B cell (primary cell): ENCODE measurements at regions not wholly inside any gene's neighbourhood (a gene's known extent, or its start where the extent isn't known, plus 50 kb on each side); places are given as distances from the start of the nearest gene placed in this dataset.

ENCODE experiments used
- ATAC-seq: fragments of 200-7000 bp; cut with Tn5 transposase; one replicate; pipeline ENCODE4 v1.10.0; 2021; ENCODE audit warnings: low read depth, mild to moderate bottlenecking, moderate number of reproducible peaks, moderate library complexity
- CTCF ChIA-PET: fragments of 350-600 bp; sonication (Branson Sonifier 250); formaldehyde crosslinking; loops from one replicate; lab custom pipeline; 2021; ENCODE audit warnings: antibody characterized with exemption, inconsistent platforms; lab: Charles Lee
- POLR2A ChIA-PET: fragments of 350-600 bp; sonication (Branson Sonifier 250); formaldehyde crosslinking; loops from one replicate; lab custom pipeline; 2021; ENCODE audit warnings: antibody characterized with exemption; lab: Charles Lee
- DNase-seq: peaks from one replicate; pipeline ENCODE4 v3.0.0; 2013
- H2AFZ ChIP-seq: 2 replicates; pipeline ENCODE4 v1.6.1; 2012; ENCODE audit warnings: mild to moderate bottlenecking, low read depth, low read length; ENCODE audit not compliant: insufficient read depth, poor library complexity, severe bottlenecking
- H3K27ac ChIP-seq, 2 donors: 1 replicate in 1 of 2; 2 replicates in 1 of 2; pipeline ENCODE4 v1.5.1; 2012 to 2013; ENCODE audit warnings: low read length in 2 of 2, mild to moderate bottlenecking in 2 of 2, moderate library complexity in 1 of 2
- H3K27me3 ChIP-seq, 4 experiments: fragments of 200-600 bp in 1 of 4; sonication (generic) in 1 of 4; replicated peaks in 1 of 4; 1 replicate in 2 of 4; 2 replicates in 2 of 4; pipeline versions ENCODE4 v1.6.1 to v1.7.0; 2013 to 2016; ENCODE audit warnings: low read length in 3 of 4, mild to moderate bottlenecking in 2 of 4, mixed read lengths in 1 of 4, moderate library complexity in 1 of 4; ENCODE audit not compliant: insufficient read depth in 4 of 4, control insufficient read depth in 3 of 4; ENCODE audit errors: control extremely low read depth in 1 of 4
- H3K36me3 ChIP-seq, 2 experiments: replicated peaks in 1 of 2; 1 replicate in 1 of 2; 2 replicates in 1 of 2; pipeline versions ENCODE4 v1.6.1 to v1.7.1; 2013; ENCODE audit warnings: low read length in 1 of 2; ENCODE audit not compliant: insufficient read depth in 2 of 2, control insufficient read depth in 1 of 2; ENCODE audit errors: control extremely low read depth in 1 of 2, extremely low read depth in 1 of 2
- H3K4me1 ChIP-seq, 2 donors: fragments of 200-600 bp in 1 of 2; sonication (generic) in 1 of 2; 1 replicate in 1 of 2; 2 replicates in 1 of 2; pipeline versions ENCODE4 v1.5.1 to v1.6.1; 2013 to 2017; ENCODE audit warnings: low read length in 2 of 2; ENCODE audit not compliant: control insufficient read depth in 2 of 2, insufficient read depth in 2 of 2
- H3K4me2 ChIP-seq: replicated peaks from 2 replicates; pipeline ENCODE3; 2012; ENCODE audit warnings: mild to moderate bottlenecking, low read depth, low read length; ENCODE audit not compliant: poor library complexity, severe bottlenecking
- H3K4me3 ChIP-seq, 5 experiments: fragments of 200-600 bp in 1 of 5; sonication (generic) in 1 of 5; 1 replicate in 3 of 5; 2 replicates in 2 of 5; pipeline versions ENCODE4 v1.5.1 to v1.7.0; 2011 to 2016; ENCODE audit warnings: low read length in 4 of 5, mild to moderate bottlenecking in 4 of 5, low read depth in 2 of 5, control low read depth in 1 of 5, moderate library complexity in 1 of 5; ENCODE audit not compliant: insufficient read depth in 1 of 5; ENCODE audit errors: control extremely low read depth in 1 of 5, extremely low read depth in 1 of 5
- H3K79me2 ChIP-seq: fragments of 200-600 bp; sonication (generic); one replicate; pipeline ENCODE4 v1.6.0; 2016; ENCODE audit warnings: low read length; ENCODE audit not compliant: control insufficient read depth, insufficient read depth
- H3K9ac ChIP-seq: fragments of 200-600 bp; sonication (generic); 2 replicates; pipeline ENCODE4 v1.6.1; 2017; ENCODE audit warnings: mild to moderate bottlenecking, low read length, moderate library complexity
- H3K9me3 ChIP-seq, 3 donors: one replicate each; pipeline versions ENCODE4 v1.6.1 to v1.7.1; 2013; ENCODE audit warnings: low read length in 2 of 3; ENCODE audit not compliant: control insufficient read depth in 2 of 3, insufficient read depth in 1 of 3; ENCODE audit errors: control extremely low read depth in 1 of 3
- H4K20me1 ChIP-seq: 2 replicates; pipeline ENCODE4 v1.6.0; 2012; ENCODE audit warnings: mild to moderate bottlenecking, low read length; ENCODE audit not compliant: insufficient read depth, control insufficient read depth, poor library complexity, severe bottlenecking
- H3K27ac Mint-ChIP-seq: one replicate; pipeline ENCODE4 v1.8.0; 2021; ENCODE audit warnings: mixed read lengths
- H3K27me3 Mint-ChIP-seq: one replicate; pipeline ENCODE4 v1.8.0; 2021; ENCODE audit warnings: mixed read lengths
- H3K4me1 Mint-ChIP-seq: one replicate; pipeline ENCODE4 v1.8.0; 2021; ENCODE audit warnings: mixed read lengths
- H3K4me3 Mint-ChIP-seq: one replicate; pipeline ENCODE4 v1.8.0; 2021; ENCODE audit warnings: mixed read lengths
- H3K9me3 Mint-ChIP-seq: one replicate; pipeline ENCODE4 v1.8.0; 2022; ENCODE audit warnings: mixed read lengths; ENCODE audit not compliant: insufficient read depth
- EZH2 ChIP-seq: IDR thresholded peaks from 2 replicates; pipeline ENCODE4 v1.6.1; 2012; ENCODE audit warnings: borderline replicate concordance, low read depth, mild to moderate bottlenecking, moderate library complexity, low read length; ENCODE audit not compliant: insufficient read depth, poor library complexity, severe bottlenecking
- WGBS: methylation state at CpG from one replicate; pipeline ENCODE4 v1.1.5; 2013; ENCODE audit warnings: missing lambda C conversion rate; ENCODE audit not compliant: insufficient coverage; 5-methylcytosine and 5-hydroxymethylcytosine counted together
- intact Hi-C: fragments of 100-400 bp; cut with micrococcal nuclease; formaldehyde crosslinking; loops from one replicate; pipeline ENCODE4 v1.10.0; 2022
- TF ChIP-seq, protein P1 (sequence below): fragments of 200-600 bp; IDR thresholded peaks from one replicate; pipeline ENCODE4 v1.8.0; 2022; ENCODE audit warnings: antibody characterized with exemption, mild to moderate bottlenecking

DNA sequence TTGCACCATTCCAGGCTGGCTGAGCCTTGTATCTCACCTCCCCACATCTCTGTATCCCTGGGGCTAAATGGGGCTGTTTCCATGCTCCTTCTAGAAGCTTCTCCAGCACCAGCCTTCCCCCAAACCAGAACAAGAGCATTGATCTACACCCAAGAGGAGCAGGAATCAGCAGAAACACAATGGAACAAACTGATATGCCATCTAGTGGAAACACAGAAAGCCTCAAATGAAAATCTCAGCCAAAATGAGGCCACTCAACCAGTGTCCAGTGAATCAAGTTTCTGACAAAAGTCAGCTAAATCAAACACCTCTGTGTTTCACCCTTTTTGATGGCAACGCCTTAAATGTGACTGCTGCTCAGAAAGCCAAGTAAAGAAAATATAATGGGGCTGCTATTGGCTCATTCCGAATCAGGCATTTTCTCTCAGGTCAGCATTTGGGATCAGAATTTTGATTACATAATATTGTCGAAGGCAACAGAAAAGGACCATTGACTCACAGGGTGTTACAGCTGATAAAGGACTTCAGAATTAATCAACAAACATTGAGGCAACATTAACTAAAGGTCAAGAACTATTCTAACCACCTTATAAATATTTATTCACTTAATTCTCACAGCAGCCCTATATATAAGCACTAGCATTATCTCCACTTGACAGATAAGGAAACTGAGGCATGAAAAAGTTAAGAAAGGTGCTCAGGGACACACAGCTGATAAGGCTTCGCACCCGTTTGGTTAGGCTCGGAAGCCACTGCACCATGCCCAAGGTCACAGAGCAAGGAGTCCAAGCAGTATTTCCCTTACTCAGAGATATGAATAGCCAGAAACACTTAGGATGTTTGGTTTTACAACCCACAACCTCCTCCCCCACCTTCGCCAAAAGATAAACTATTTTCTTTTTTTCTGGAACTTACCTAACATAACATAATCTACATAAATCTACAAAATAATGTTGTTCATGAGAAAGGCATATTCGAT lies 85.8 kb upstream of the KCNJ15 start:
- no peak for ATAC-seq
- no peaks in the 10 kb centered on the region for H3K27me3 Mint-ChIP-seq
- no peak overlapping the region for H3K4me3 Mint-ChIP-seq
- ChIA-PET CTCF (interaction anchor here (1.0 kb wide), 1 partner anchor 11 kb away, joined by 4 read pairs; no protein-coding TSS in a partner anchor), POLR2A (no interaction called here)
- DNase-seq, result no peak
- no peaks in the 10 kb centered on the region for H3K4me1 Mint-ChIP-seq
- Histone ChIP-seq H3K27ac (no peak overlapping the region), H3K4me2 (no peak overlapping the region), H3K9ac (no peak overlapping the region), H3K27me3 (no peaks in the 10 kb centered on the region), H3K4me3 (no peak overlapping the region), H2AFZ (no peak overlapping the region), H3K36me3 (no peaks in the 10 kb centered on the region), H4K20me1 (no peaks in the 10 kb centered on the region), H3K79me2 (no peaks in the 10 kb centered on the region), H3K9me3 (no peaks in the 10 kb centered on the region), H3K4me1 (no peaks in the 10 kb centered on the region)
- intact Hi-C loops, result no loop called here
- 90% methylated on average over 6 of the region's 8 CpGs for WGBS
- H3K27ac Mint-ChIP-seq, result no peak overlapping the region
- no peak for TF ChIP-seq EZH2
- TF ChIP-seq, protein P1, sequence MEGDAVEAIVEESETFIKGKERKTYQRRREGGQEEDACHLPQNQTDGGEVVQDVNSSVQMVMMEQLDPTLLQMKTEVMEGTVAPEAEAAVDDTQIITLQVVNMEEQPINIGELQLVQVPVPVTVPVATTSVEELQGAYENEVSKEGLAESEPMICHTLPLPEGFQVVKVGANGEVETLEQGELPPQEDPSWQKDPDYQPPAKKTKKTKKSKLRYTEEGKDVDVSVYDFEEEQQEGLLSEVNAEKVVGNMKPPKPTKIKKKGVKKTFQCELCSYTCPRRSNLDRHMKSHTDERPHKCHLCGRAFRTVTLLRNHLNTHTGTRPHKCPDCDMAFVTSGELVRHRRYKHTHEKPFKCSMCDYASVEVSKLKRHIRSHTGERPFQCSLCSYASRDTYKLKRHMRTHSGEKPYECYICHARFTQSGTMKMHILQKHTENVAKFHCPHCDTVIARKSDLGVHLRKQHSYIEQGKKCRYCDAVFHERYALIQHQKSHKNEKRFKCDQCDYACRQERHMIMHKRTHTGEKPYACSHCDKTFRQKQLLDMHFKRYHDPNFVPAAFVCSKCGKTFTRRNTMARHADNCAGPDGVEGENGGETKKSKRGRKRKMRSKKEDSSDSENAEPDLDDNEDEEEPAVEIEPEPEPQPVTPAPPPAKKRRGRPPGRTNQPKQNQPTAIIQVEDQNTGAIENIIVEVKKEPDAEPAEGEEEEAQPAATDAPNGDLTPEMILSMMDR, result no peak
- no peaks in the 10 kb centered on the region for H3K9me3 Mint-ChIP-seq

DNA sequence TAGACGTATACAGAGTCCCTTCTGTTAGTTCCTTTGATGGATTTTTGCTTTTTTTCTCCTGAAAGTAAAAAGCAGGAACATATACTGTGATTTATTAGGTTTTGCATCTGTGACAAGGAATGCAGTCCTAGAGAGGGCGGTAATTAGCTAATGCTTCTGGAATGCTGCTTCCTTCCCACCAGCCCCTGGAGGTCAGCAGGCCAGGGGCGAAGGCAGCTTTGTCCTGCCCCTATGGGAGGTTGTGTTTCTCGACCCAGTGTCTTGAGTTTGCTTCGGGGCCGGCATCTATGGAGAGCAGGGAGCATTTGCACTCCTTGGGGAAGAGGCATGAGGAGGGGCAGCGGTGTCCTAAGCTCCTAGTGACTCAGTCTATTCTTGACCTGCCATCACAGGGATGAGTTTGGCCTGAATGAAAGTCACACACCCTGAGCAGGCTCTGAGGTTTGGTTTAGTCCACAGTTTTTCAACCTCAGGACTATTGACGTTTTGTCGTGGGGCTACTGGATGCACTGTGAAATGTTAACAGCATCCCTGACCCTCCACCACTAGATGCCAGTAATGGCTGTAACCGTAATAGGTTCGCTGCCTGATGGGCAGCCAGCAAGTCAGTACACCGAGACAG lies 85.0 kb upstream of the KCNJ15 start:
- Mint-ChIP-seq H3K4me1 (no peaks in the 10 kb centered on the region), H3K27ac (no peak overlapping the region), H3K9me3 (no peaks in the 10 kb centered on the region), H3K27me3 (no peaks in the 10 kb centered on the region), H3K4me3 (no peak overlapping the region)
- no peaks in the 10 kb centered on the region for H3K27me3 ChIP-seq
- ATAC-seq (no peak), DNase-seq (no peak)
- ChIA-PET POLR2A (no interaction called here), CTCF (interaction anchor here (1.0 kb wide), 1 partner anchor 12 kb away, joined by 4 read pairs; no protein-coding TSS in a partner anchor)
- no peaks in the 10 kb centered on the region for H3K9me3 ChIP-seq
- no peak overlapping the region for H2AFZ ChIP-seq
- H3K4me2 ChIP-seq, result no peak overlapping the region
- WGBS, result 69% methylated on average over 10 of the region's 12 CpGs
- H3K79me2 ChIP-seq, result no peaks in the 10 kb centered on the region
- H3K36me3 ChIP-seq, result no peaks in the 10 kb centered on the region
- H3K27ac ChIP-seq, result no peak overlapping the region
- H3K4me1 ChIP-seq, result no peaks in the 10 kb centered on the region
- no peak for TF ChIP-seq EZH2
- TF ChIP-seq, protein P1, result no peak
- H3K4me3 ChIP-seq, result no peak overlapping the region
- no peaks in the 10 kb centered on the region for H4K20me1 ChIP-seq
- intact Hi-C loops, result no loop called here
- no peak overlapping the region for H3K9ac ChIP-seq
